DOHH2 (cell line): ENCODE measurements at regions not wholly inside any gene's neighbourhood (a gene's known extent, or its start where the extent isn't known, plus 50 kb on each side); places are given as distances from the start of the nearest gene placed in this dataset.

Experiments
- H3F3A ChIP-seq: fragments of 200-600 bp; sonication (generic), shearing (Covaris generic); 2 replicates; pipeline ENCODE4 v1.6.0; 2016; ENCODE audit warnings: antibody characterized with exemption, mild to moderate bottlenecking; ENCODE audit not compliant: control insufficient read depth, insufficient read depth
- H3K27ac ChIP-seq: fragments of 200-600 bp; sonication (generic); 2 replicates; pipeline ENCODE4 v1.5.1; 2014; ENCODE audit warnings: low read depth, mild to moderate bottlenecking, low read length, moderate library complexity
- H3K27me3 ChIP-seq: fragments of 200-600 bp; sonication (generic); 2 replicates; pipeline ENCODE4 v1.6.1; 2014; ENCODE audit warnings: mild to moderate bottlenecking, low read length, mixed read lengths; ENCODE audit not compliant: control insufficient read depth
- H3K36me3 ChIP-seq: fragments of 200-600 bp; sonication (generic); 2 replicates; pipeline ENCODE4 v1.6.1; 2014; ENCODE audit warnings: mild to moderate bottlenecking, low read length, moderate library complexity, mixed read lengths; ENCODE audit not compliant: control insufficient read depth
- H3K4me1 ChIP-seq: fragments of 200-600 bp; sonication (generic); 2 replicates; pipeline ENCODE4 v1.6.1; 2014; ENCODE audit warnings: mild to moderate bottlenecking, low read length, mixed read lengths; ENCODE audit not compliant: control insufficient read depth
- H3K4me2 ChIP-seq: fragments of 200-600 bp; sonication (generic); 2 replicates; pipeline ENCODE4 v1.6.0; 2014; ENCODE audit warnings: mild to moderate bottlenecking, low read length, moderate library complexity
- H3K4me3 ChIP-seq: fragments of 200-600 bp; sonication (generic); 2 replicates; pipeline ENCODE4 v1.5.1; 2014; ENCODE audit warnings: mild to moderate bottlenecking, low read length, mixed read lengths
- H3K79me2 ChIP-seq: fragments of 200-600 bp; sonication (generic); 2 replicates; pipeline ENCODE4 v1.6.1; 2014; ENCODE audit warnings: mild to moderate bottlenecking, low read length, mixed read lengths; ENCODE audit not compliant: control insufficient read depth
- H3K9me2 ChIP-seq: fragments of 200-600 bp; sonication (generic); replicated peaks from 2 replicates; pipeline ENCODE4 v1.6.1; 2014; ENCODE audit warnings: mild to moderate bottlenecking, low read length, mixed read lengths; ENCODE audit not compliant: control insufficient read depth
- H3K9me3 ChIP-seq: fragments of 200-600 bp; sonication (generic); 2 replicates; pipeline ENCODE4 v1.6.1; 2014; ENCODE audit warnings: antibody characterized with exemption, low read length, mixed read lengths; ENCODE audit not compliant: control insufficient read depth, insufficient read depth
- H4K20me1 ChIP-seq: fragments of 200-600 bp; sonication (generic); 2 replicates; pipeline ENCODE4 v1.6.0; 2014; ENCODE audit warnings: low read depth, mild to moderate bottlenecking, antibody characterized with exemption, low read length, moderate library complexity; ENCODE audit not compliant: control insufficient read depth, insufficient read depth
- CTCF ChIP-seq: fragments of 200-600 bp; sonication (generic); IDR thresholded peaks from one replicate; pipeline ENCODE4 v1.5.1; 2014; ENCODE audit warnings: antibody characterized with exemption, mild to moderate bottlenecking, low read depth, low read length; ENCODE audit not compliant: poor library complexity, severe bottlenecking
- EZH2phosphoT487 ChIP-seq: fragments of 200-600 bp; sonication (generic); IDR thresholded peaks from 2 replicates; pipeline ENCODE4 v1.6.1; 2017; ENCODE audit warnings: borderline replicate concordance, mild to moderate bottlenecking, antibody characterized with exemption, low read length, moderate library complexity, mixed read lengths

DNA sequence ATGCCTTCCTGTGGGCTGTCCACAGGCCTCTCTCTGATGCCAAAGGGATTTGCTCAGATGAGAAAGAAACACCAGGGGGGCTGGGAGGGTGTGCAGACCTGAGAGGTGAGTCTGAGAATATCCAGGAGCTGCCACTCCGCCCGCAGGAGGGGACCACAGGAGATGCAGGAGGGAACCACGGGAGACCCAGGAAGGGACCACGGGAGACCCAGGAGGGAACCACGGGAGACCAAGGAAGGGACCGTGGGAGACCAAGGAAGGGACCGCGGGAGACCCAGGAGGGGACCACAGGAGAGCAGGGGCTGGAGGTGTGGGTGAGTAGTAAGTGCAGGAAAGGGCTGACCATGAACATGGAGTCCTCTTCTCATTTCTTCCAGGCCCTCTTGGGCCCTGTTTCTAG, 74.6 kb upstream of the SFSWAP start:
- Histone ChIP-seq H3K9me2 (no peaks in the 10 kb centered on the region), H3K4me2 (no peak overlapping the region), H3K9me3 (no peaks in the 10 kb centered on the region), H3K4me3 (no peak overlapping the region), H3K4me1 (peaks cover 12% of the 10 kb centered on the region), H3K36me3 (no peaks in the 10 kb centered on the region), H3K27me3 (peaks cover 6% of the 10 kb centered on the region; the same call in 1 of the 2 replicates), H3F3A (no peaks in the 10 kb centered on the region), H3K27ac (no peak overlapping the region), H3K79me2 (no peaks in the 10 kb centered on the region), H4K20me1 (no peaks in the 10 kb centered on the region)
- TF ChIP-seq EZH2phosphoT487, result no peak
- no peak for TF ChIP-seq CTCF

DNA sequence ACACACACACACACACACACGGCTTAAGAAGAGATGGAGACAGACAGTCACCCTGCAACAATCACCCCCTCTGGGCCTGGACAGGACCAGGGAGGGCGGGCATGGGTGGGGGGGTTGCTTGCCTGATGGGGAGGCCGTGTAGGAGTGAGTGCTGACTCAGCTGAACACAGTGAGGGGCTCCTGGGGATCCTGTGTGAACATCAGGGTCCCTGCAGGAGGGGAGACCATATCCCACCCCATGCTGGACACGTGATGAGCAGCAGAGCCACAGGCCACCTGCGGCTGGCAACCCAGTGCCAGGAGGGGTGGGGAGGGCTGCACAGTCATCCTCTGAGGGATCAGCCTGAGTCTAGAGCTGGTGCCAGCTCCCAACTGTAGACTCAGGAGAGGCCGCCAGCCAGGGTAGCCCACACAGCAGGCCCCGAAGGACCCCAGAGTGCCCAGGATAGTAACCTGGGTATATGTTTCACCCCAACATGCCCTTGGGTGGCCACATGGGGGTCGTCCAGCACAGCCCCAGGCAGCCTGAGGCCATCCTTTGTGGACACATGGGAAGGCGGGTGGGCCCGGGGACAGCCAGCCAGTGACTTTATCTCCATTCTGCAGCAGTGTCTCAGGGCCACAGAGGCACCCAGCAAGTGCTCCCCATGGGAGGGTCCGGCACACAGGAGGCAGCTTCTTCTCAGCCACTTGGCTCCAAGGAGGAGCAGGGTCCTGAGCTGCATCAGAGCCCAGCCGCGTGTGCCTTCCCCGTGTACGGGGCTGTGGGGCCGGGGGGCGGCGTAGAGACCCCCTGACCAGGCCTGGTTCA, 73.7 kb upstream of the SFSWAP start:
- TF ChIP-seq EZH2phosphoT487 (no peak), CTCF (no peak)
- H3K27ac ChIP-seq, result no peak overlapping the region
- H3K9me3 ChIP-seq, result no peaks in the 10 kb centered on the region
- H3K9me2 ChIP-seq, result no peaks in the 10 kb centered on the region
- H3F3A ChIP-seq, result no peaks in the 10 kb centered on the region
- H3K27me3 ChIP-seq, result peaks cover 6% of the 10 kb centered on the region; the same call in 1 of the 2 replicates
- peaks cover 9% of the 10 kb centered on the region for H3K4me1 ChIP-seq
- H3K36me3 ChIP-seq, result no peaks in the 10 kb centered on the region
- H3K4me3 ChIP-seq, result no peak overlapping the region
- H4K20me1 ChIP-seq, result no peaks in the 10 kb centered on the region
- H3K4me2 ChIP-seq, result no peak overlapping the region
- no peaks in the 10 kb centered on the region for H3K79me2 ChIP-seq

GRCh38 chr12:131637986-131638385, 72.9 kb upstream of the SFSWAP start:
- H3K79me2 ChIP-seq, result no peaks in the 10 kb centered on the region
- H4K20me1 ChIP-seq, result no peaks in the 10 kb centered on the region
- peaks cover under 1% of the 10 kb centered on the region for H3K4me1 ChIP-seq
- H3K27ac ChIP-seq, result no peak overlapping the region
- H3K9me2 ChIP-seq, result no peaks in the 10 kb centered on the region
- no peak overlapping the region for H3K4me3 ChIP-seq
- no peaks in the 10 kb centered on the region for H3K36me3 ChIP-seq
- H3K4me2 ChIP-seq, result no peak overlapping the region
- H3K9me3 ChIP-seq, result no peaks in the 10 kb centered on the region
- H3K27me3 ChIP-seq, result peaks cover 6% of the 10 kb centered on the region; the same call in 1 of the 2 replicates
- H3F3A ChIP-seq, result no peaks in the 10 kb centered on the region
- TF ChIP-seq CTCF (no peak), EZH2phosphoT487 (no peak)
